BJ (cell line): ENCODE measurements at regions not wholly inside any gene's neighbourhood (a gene's known extent, or its start where the extent isn't known, plus 50 kb on each side); places are given as distances from the start of the nearest gene placed in this dataset.
"Not testable (repeated sequence)": the region's sequence is repeated elsewhere in the genome, so short reads cannot be mapped to it uniquely, and the experiment has no call there.

ENCODE experiments used
- CTCF ChIA-PET: fragments of 350-600 bp; formaldehyde crosslinking; extraction: SDS; loops from one replicate; lab custom pipeline; 2021; ENCODE audit warnings: antibody characterized with exemption, inconsistent platforms; lab: Yijun Ruan, JAX
- POLR2A ChIA-PET: fragments of 300-600 bp; sonication (Branson Sonifier 250); formaldehyde crosslinking; extraction: SDS; loops from one replicate; lab custom pipeline; 2021; ENCODE audit warnings: antibody characterized with exemption; lab: Charles Lee
- DNase-seq: peaks from one replicate; pipeline ENCODE4 v3.0.0-alpha.2; 2011; ENCODE audit warnings: low read depth
- H3K27me3 ChIP-seq: 2 replicates; pipeline ENCODE4 v1.6.0; 2011; ENCODE audit warnings: low read length; ENCODE audit not compliant: control insufficient read depth, insufficient read depth
- H3K36me3 ChIP-seq: 2 replicates; pipeline ENCODE4 v1.5.1; 2011; ENCODE audit warnings: low read length; ENCODE audit not compliant: control insufficient read depth, insufficient read depth
- H3K4me3 ChIP-seq: 2 replicates; pipeline ENCODE4 v1.5.1; 2011; ENCODE audit warnings: low read depth, mild to moderate bottlenecking, control low read depth, low read length
- CTCF ChIP-seq: IDR thresholded peaks from 2 replicates; pipeline ENCODE4 v1.5.1; 2011; ENCODE audit warnings: low read depth, mild to moderate bottlenecking, control low read depth, inconsistent platforms, low read length, moderate library complexity; ENCODE audit not compliant: insufficient read depth

DNA sequence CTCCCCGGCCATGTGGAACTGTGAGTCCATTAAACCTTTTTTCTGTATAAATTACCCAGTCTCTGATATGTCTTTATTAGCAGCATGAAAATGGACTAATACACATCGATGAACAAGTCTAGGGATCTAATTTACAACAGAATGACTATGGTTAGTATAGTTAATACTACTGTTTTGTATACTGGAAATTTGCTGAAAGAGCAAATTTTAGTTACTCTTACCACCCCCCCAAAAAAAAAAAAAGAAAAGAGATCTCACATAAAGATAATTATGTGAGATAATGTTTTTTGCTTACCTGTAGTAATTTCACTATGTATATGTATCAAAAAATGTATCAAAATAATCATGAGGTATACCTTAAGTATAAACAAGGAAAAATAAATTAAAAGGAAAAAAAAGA, 199.5 kb upstream of the GRM3 start:
- CTCF ChIA-PET = no interaction called here
- H3K4me3 ChIP-seq = no peak overlapping the region
- no peak for DNase-seq
- TF ChIP-seq CTCF = no peak
- POLR2A ChIA-PET = no interaction called here
- H3K36me3 ChIP-seq = no peaks in the 10 kb centered on the region
- no peaks in the 10 kb centered on the region for H3K27me3 ChIP-seq

- H3K27me3 ChIP-seq, POLR2A ChIA-PET, CTCF ChIA-PET: not testable (repeated sequence)
These were observed 203.3 kb upstream of the GRM3 start for GRCh38 chr7:86440420-86440819.

GRCh38 chr7:86437951-86438450, 205.7 kb upstream of the GRM3 start:
- no peaks in the 10 kb centered on the region for H3K36me3 ChIP-seq
- H3K27me3 ChIP-seq = no peaks in the 10 kb centered on the region
- ChIA-PET POLR2A (no interaction called here), CTCF (no interaction called here)
- no peak for DNase-seq
- no peak overlapping the region for H3K4me3 ChIP-seq
- TF ChIP-seq CTCF = no peak

More at GRCh38 chr7:86440420-86440819, 203.3 kb upstream of the GRM3 start:
- H3K36me3 ChIP-seq, DNase-seq, H3K4me3 ChIP-seq: not testable (repeated sequence)

GRCh38 chr7:86431761-86432160, 211.9 kb upstream of the GRM3 start:
- Histone ChIP-seq H3K4me3 (no peak overlapping the region), H3K27me3 (no peaks in the 10 kb centered on the region), H3K36me3 (no peaks in the 10 kb centered on the region)
- no peak for DNase-seq
- POLR2A ChIA-PET = no interaction called here
- TF ChIP-seq CTCF = no peak
- CTCF ChIA-PET = no interaction called here

DNA sequence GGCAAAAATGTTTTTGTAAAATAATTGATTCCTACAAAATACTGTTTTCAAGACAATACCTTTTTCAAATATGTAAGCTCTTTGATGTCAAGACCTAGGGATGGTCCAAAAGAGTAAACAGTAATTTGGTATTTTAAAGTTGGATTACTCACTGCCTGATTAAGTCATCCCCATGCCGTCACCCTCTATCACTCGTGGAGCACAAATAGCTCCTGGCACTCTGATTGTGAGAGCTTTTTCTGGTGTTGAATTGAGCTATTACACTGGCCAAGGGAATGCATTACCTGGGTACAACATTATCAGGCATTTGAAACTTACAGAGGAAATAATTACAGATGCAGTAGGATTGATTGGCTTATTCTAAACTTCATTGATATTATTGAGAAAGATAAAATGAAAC, 231.9 kb upstream of the GRM3 start:
- Histone ChIP-seq H3K36me3 (no peaks in the 10 kb centered on the region), H3K4me3 (no peak overlapping the region), H3K27me3 (no peaks in the 10 kb centered on the region)
- POLR2A ChIA-PET = no interaction called here
- CTCF ChIA-PET = interaction anchor here (0.6 kb wide), 1 partner anchor 54 kb away, joined by 3 read pairs; no protein-coding TSS in a partner anchor
- no peak for TF ChIP-seq CTCF
- DNase-seq = no peak

DNA sequence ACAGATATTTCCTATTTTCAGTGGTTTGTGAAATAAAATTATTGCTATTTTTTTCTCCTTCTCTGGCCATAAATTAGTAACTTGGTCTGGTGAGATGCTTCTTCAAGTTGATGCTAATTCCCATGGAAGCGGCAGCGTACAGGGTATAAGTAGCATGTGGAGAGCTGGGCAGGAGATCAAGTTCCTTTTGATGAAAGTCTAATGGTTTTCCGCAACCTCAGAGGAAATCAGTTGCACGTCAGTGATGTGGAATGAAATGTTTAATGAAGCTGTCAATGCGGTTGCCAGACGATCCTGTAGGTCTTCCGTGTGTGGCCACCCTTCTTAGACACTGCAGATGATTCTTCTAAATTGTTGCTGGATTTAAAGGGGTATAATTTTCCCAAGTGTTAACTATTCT, 236.4 kb upstream of the GRM3 start:
- Histone ChIP-seq H3K27me3 (no peaks in the 10 kb centered on the region), H3K36me3 (no peaks in the 10 kb centered on the region), H3K4me3 (no peak overlapping the region)
- DNase-seq = no peak
- ChIA-PET POLR2A (no interaction called here), CTCF (no interaction called here)
- no peak for TF ChIP-seq CTCF
